Thyroid gland (tissue), 4 donors: ENCODE measurements at regions not wholly inside any gene's neighbourhood (a gene's known extent, or its start where the extent isn't known, plus 50 kb on each side); places are given as distances from the start of the nearest gene placed in this dataset.

Source experiments
- POLR2A ChIP-seq, 2 donors: fragments of 450-650 bp; IDR thresholded peaks; one replicate each; pipeline ENCODE4 v1.6.1; 2017; ENCODE audit warnings: antibody characterized with exemption in 2 of 2, mild to moderate bottlenecking in 2 of 2, moderate library complexity in 1 of 2
- TF ChIP-seq, protein P1 (sequence below), 6 experiments: fragments of 200-600 bp in 3 of 6; fragments of 450-650 bp in 3 of 6; sonication (generic) in 3 of 6; IDR thresholded peaks; one replicate each; pipeline ENCODE4 v1.5.1; 2016 to 2019; ENCODE audit warnings: antibody characterized with exemption in 6 of 6, mild to moderate bottlenecking in 2 of 6, inconsistent platforms in 1 of 6, moderate library complexity in 1 of 6

- TF ChIP-seq POLR2A (IDR thresholded peaks at IDR 0.05), result no peak
- TF ChIP-seq, protein P1, sequence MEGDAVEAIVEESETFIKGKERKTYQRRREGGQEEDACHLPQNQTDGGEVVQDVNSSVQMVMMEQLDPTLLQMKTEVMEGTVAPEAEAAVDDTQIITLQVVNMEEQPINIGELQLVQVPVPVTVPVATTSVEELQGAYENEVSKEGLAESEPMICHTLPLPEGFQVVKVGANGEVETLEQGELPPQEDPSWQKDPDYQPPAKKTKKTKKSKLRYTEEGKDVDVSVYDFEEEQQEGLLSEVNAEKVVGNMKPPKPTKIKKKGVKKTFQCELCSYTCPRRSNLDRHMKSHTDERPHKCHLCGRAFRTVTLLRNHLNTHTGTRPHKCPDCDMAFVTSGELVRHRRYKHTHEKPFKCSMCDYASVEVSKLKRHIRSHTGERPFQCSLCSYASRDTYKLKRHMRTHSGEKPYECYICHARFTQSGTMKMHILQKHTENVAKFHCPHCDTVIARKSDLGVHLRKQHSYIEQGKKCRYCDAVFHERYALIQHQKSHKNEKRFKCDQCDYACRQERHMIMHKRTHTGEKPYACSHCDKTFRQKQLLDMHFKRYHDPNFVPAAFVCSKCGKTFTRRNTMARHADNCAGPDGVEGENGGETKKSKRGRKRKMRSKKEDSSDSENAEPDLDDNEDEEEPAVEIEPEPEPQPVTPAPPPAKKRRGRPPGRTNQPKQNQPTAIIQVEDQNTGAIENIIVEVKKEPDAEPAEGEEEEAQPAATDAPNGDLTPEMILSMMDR (IDR thresholded peaks at IDR 0.05), result no peak
Observed at GRCh38 chr10:125227546-125227945, 67.2 kb upstream of the CTBP2 start.
